ENCODE measurements at regions not wholly inside any gene's neighbourhood (a gene's known extent, or its start where the extent isn't known, plus 50 kb on each side); places are given as distances from the start of the nearest gene placed in this dataset.

GRCh38 chr9:7534211-7534935 lies 265.2 kb downstream of the DMAC1 start:
- TF ChIP-seq EZH2 (IDR thresholded peaks at IDR 0.05; ENCODE audit: borderline replicate concordance, low read length), result no peak
- TF ChIP-seq, protein P1, sequence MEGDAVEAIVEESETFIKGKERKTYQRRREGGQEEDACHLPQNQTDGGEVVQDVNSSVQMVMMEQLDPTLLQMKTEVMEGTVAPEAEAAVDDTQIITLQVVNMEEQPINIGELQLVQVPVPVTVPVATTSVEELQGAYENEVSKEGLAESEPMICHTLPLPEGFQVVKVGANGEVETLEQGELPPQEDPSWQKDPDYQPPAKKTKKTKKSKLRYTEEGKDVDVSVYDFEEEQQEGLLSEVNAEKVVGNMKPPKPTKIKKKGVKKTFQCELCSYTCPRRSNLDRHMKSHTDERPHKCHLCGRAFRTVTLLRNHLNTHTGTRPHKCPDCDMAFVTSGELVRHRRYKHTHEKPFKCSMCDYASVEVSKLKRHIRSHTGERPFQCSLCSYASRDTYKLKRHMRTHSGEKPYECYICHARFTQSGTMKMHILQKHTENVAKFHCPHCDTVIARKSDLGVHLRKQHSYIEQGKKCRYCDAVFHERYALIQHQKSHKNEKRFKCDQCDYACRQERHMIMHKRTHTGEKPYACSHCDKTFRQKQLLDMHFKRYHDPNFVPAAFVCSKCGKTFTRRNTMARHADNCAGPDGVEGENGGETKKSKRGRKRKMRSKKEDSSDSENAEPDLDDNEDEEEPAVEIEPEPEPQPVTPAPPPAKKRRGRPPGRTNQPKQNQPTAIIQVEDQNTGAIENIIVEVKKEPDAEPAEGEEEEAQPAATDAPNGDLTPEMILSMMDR (IDR thresholded peaks at IDR 0.05; ENCODE audit: low read length), result no peak
